Fibroblast of pulmonary artery (primary cell): ENCODE measurements at regions not wholly inside any gene's neighbourhood (a gene's known extent, or its start where the extent isn't known, plus 50 kb on each side); places are given as distances from the start of the nearest gene placed in this dataset.

Experiments
- DNase-seq: peaks from one replicate; pipeline ENCODE4 v3.0.0-alpha.2; 2010; ENCODE audit warnings: low read depth
- H3K4me3 ChIP-seq: replicated peaks from 2 replicates; pipeline ENCODE4 v1.5.1; 2011; ENCODE audit warnings: low read depth, mild to moderate bottlenecking, control low read depth, low read length, moderate library complexity
- TF ChIP-seq, protein P1 (sequence below): IDR thresholded peaks from 2 replicates; pipeline ENCODE4 v1.5.1; 2011; ENCODE audit warnings: mild to moderate bottlenecking, control low read depth, low read length, inconsistent platforms; ENCODE audit errors: missing control alignments

DNA sequence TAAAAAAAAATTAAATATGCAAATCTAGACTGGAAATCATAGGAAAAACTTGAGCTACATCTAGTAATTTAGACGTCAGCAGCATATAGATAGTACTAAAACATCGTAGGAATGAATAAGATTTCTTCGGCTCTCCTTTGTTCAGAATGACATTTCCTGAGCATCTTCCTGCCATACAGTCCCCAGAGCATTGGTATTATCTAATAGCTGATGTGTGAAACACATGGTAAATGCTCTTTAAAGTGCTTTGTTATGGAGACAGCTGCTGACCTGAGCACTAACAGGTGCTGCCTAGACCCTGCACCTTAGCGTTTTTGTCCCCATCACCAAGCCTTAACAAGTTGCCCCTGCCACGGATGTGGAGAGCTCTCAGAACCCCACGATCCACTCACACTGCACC, 692.3 kb upstream of the PIK3C3 start:
- TF ChIP-seq, protein P1, sequence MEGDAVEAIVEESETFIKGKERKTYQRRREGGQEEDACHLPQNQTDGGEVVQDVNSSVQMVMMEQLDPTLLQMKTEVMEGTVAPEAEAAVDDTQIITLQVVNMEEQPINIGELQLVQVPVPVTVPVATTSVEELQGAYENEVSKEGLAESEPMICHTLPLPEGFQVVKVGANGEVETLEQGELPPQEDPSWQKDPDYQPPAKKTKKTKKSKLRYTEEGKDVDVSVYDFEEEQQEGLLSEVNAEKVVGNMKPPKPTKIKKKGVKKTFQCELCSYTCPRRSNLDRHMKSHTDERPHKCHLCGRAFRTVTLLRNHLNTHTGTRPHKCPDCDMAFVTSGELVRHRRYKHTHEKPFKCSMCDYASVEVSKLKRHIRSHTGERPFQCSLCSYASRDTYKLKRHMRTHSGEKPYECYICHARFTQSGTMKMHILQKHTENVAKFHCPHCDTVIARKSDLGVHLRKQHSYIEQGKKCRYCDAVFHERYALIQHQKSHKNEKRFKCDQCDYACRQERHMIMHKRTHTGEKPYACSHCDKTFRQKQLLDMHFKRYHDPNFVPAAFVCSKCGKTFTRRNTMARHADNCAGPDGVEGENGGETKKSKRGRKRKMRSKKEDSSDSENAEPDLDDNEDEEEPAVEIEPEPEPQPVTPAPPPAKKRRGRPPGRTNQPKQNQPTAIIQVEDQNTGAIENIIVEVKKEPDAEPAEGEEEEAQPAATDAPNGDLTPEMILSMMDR, result no peak
- no peak overlapping the region for H3K4me3 ChIP-seq
- DNase-seq, result no peak

DNA sequence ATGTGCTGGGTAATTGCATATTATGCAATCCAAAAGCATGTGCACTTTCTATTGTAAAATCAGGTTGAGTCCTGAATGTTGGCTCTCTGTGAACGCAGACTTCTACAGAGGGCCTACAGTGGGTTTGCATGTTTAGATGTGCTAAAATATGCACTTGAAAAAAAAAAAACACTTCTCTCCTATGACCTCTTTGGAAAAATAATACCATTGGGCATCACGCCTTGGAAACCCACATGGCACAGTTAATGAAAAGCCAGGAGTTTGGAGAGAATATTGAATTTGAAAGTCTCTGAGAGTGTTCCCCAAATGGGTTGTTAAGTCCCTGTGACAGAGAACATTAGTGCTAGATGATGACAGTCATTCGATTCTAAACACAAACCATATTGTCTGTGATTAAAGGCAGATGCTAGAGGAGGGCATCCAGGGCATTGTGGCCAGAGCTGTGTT, 710.4 kb upstream of the PIK3C3 start:
- no peak for DNase-seq
- H3K4me3 ChIP-seq, result no peak overlapping the region
- TF ChIP-seq, protein P1, result no peak

GRCh38 chr18:41237317-41237716, 717.7 kb upstream of the PIK3C3 start:
- DNase-seq, result no peak
- TF ChIP-seq, protein P1, result no peak
- H3K4me3 ChIP-seq, result no peak overlapping the region

GRCh38 chr18:41231681-41232080, 723.4 kb upstream of the PIK3C3 start:
- no peak overlapping the region for H3K4me3 ChIP-seq
- DNase-seq, result no peak
- TF ChIP-seq, protein P1, result no peak

DNA sequence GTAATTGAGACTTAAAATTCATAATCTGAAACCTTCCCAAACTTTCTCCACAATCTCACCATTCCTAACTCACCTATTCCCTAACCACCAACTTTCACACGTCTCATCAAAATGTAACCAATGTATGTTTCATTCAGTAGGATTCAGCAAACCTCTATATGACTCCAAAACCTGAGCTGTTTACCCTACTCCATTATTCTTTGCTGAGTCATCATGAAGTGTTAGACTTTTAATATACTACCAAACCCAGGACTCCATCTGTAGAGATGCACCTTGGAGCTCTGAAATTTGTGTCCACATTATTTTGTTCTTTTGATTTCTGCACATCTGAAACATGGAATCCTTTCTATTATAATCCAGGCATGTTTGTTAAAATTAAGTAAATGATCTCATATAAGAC, 727.0 kb upstream of the PIK3C3 start:
- no peak overlapping the region for H3K4me3 ChIP-seq
- TF ChIP-seq, protein P1, result no peak
- DNase-seq, result no peak

- no peak for DNase-seq
- TF ChIP-seq, protein P1, result no peak
- H3K4me3 ChIP-seq, result no peak overlapping the region
These were observed 728.1 kb upstream of the PIK3C3 start for GRCh38 chr18:41226911-41227310.

DNA sequence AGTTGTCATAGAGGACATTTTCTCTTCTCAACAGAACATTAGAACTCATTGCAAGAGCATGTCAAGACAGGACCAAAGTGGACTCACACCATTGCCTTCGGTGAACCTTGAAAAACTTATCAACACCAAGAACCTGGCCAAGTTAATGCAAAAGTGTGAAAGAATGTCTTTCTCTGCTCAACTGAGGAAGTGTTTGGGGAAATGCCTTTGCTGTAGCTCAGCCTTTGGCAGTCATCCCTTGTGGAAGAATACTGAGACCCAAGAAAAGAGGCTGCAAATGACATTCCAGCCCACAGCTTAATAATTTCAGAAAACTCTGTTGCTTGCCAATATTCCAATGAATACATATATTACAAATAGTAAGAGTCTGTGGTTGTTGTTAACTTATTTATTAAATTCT, 728.8 kb upstream of the PIK3C3 start:
- no peak overlapping the region for H3K4me3 ChIP-seq
- peak; percentile 91 for DNase-seq
- TF ChIP-seq, protein P1, result no peak
